Non-pigmented ciliary epithelial cell (primary cell): ENCODE measurements at regions not wholly inside any gene's neighbourhood (a gene's known extent, or its start where the extent isn't known, plus 50 kb on each side); places are given as distances from the start of the nearest gene placed in this dataset.

Experiments used
- DNase-seq: peaks from one replicate; pipeline ENCODE4 v3.0.0-alpha.2; 2010; ENCODE audit warnings: low read depth

DNA sequence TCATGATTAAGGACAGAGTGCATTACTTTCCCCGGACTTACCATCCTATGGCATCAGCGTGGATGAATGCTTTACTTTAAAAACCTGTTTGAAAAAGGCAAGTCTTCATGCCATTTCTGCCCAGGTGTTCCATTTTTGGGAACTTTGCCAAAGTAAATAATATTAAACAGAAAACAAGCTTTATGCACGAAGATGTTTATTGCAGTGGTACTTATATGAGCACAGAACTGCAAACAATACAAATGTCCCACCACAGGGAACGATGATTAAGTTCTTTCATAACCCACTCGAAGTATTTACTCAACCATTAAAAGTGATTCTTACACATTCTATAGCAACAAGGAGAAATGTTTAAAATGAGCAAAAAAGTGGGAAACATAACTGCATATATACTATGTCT lies 109.7 kb upstream of the GDF10 start:
- DNase-seq: no peak

- no peak for DNase-seq
Measured at GRCh38 chr10:47190802-47191450, 109.1 kb upstream of the GDF10 start.

DNA sequence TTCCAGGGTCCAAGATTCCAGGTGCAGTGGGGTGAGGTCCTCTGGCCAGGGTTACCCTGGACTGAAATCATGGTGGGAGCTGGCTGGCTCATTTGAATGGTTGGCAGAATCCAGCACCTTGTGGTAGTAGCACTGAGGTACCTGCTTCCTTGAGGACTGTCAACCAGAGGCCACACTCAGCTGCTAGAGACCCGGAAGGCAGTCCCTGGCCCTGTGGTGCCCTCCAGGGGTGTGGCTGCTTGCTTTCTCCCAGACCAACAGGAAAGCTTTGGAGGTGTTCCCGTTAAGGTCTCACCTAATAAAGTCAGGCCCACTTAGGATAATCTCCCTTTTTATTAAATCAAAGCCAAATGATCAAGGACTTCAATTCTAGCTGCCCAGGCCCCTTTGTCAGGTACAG lies 107.7 kb upstream of the GDF10 start:
- DNase-seq: no peak

DNA sequence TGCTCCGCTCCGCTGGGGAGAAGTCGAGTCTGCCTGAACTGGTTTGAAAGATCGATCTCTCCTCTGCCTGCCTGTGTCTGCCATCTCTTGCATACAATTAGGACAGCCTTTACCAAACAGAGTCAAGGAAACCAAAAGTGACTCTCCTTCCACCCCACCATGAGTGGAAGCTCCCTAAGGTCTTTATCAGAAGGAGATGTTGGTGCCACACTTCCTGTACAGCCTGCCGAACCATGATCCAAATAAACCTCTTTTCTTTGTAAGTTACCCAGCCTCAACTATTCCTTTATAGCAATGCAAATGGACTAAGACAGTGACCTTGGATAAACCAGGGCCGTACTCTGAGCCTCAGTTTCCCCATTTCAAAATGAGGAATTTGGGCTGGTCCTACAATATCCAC lies 106.3 kb upstream of the GDF10 start:
- no peak for DNase-seq

- no peak for DNase-seq
Measured at GRCh38 chr10:47195274-47195885, 104.6 kb upstream of the GDF10 start.

DNA sequence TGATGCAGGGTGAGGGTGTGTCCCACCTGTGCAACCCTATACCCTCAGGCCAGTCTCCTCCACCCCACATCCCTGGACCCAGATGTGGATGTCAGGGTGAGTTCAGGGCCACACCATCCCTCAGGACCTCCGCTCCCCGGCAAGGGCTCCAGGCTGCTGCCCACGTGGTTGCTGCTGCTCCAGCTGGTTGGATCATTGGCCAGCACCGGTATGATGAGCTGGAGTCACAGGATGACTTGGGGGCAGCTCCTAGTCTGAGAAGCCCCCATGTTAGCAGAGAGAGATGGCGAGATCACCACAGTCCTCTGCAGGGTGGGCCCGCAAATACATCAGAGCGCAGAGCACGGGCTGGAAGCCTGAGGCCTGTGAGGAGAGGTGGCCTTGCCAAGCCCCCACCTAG lies 103.3 kb upstream of the GDF10 start:
- DNase-seq: no peak

DNA sequence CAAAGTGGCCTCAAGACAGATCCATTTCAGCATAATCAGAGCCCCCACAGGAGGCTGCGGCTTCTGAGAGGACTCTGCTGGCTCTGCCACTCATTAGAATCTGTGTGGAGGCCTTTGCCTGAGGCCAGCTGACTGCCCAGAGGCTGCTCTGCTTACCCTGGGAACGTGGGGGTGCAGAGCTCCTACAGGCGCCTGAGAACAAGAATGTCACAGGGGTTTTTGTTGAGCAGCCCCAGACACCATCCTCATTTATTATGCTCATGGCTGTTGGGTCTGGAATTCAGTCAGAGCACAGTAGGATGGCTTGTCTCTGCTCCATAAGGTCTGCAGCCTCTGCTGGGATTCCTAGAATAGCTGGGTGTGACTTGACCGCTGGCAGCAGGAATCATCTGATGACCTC lies 101.8 kb upstream of the GDF10 start:
- DNase-seq: no peak

- no peak for DNase-seq
Measured at GRCh38 chr10:47205192-47205591, 94.8 kb upstream of the GDF10 start.

DNA sequence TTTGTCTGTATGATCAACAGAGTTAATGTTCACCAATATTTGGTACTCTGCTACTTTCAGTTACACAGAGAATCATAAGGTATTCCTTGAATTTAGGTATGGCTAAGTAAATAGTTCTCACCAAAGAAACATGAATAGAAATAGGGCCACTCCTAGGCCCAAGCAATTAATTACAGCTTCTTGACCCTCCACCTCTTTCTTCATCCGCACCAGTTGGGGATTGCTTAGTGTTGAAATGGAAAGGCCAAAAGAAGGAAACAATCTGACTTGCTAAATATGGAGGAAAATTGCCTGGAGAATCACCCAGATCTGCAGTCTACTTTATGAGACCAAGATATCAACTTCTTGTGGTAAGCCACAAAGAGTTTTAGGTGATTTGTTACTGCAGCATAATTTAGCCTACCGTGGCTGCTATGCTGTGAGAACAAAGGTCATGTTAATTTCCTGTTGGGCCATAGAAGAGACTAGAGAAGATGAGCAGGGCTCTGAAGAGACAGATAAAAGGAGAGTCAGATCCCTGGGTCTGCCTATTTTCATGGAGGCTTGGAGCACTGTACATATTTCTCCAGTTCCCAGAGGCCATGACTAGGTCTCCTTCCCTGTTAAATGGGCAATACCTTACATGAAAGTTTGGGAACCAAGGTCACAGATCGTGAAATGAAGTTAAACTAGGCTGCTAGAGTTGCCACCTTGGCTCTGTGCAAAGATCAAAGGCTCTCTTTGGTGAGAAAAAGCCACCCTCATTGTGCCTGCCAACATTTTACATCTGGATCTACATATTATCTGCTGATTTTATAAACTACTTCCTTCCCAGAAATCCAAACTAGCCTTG lies 93.3 kb upstream of the GDF10 start:
- no peak for DNase-seq

DNA sequence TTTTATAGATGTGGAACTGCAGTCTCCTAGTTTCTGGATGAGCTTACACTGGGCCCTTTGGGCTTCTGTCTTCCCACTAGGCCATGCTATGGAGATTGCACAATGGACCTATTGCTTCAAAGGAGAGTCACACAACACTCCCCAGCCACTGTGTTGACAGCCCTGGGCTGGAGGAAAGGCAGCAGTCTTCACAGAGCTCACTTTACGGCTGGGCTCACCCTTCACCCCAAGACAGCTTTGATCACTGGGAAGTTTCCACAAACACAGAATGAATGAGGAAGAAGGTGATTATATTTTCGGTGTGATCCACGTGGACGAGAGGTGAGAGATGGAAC lies 92.7 kb upstream of the GDF10 start:
- DNase-seq: no peak

GRCh38 chr10:47207894-47208469 lies 92.0 kb upstream of the GDF10 start:
- no peak for DNase-seq

DNA sequence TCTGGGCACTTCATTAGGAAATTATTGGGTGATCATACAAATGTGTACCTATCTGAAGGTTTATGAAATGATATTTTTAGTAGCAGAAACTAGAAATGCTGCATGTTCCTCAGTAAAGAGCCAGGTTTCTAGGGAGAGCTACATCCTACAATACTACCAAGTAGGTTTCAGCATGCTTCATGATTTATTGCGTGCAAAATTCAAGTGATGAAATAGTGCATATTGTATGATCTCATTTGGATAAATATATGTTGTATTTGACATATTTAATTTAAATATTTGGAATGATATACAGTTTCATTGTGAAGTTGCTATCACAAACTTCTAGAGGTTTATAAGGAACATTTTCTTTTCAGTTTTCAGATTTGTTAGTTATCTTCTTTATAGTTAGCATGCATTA lies 90.5 kb upstream of the GDF10 start:
- no peak for DNase-seq

DNA sequence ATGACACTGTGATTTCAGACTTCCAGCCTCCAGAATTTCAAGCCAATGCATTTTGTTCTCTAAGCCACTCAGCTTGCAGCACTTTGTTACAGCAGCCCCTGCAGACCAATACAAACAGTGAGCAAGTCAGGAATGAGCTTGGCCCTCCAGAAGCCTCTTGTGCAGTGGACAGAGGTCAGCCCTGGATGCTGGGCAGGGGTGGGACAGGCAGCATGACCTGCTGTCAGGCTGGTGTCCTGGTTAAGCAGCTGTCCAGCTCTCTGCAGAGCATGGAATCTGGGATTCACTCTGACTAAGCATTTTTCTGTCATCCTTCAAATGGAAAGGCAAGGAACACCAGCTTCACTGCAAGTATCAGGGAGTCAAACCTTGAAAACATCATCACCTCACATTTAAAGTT lies 85.5 kb upstream of the GDF10 start:
- no peak for DNase-seq

DNA sequence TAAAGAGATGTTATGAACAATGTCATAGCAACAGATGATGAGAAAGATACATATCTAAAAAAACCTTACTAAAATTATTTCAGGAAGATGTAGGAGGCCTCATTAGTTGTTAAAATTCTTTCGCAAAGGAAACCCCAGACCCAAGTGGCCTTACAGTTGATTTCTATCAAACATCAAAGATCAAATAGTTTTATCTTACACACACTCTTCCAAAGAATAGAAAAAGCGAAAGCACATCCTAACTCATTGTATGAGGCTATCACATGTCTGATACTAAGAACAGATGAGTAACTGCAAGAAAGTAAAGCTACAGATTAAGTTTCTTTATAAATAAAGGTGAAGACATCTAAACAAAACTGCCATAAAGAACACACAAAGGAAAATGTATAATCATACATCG lies 82.9 kb upstream of the GDF10 start:
- DNase-seq: no peak

GRCh38 chr10:47218803-47219202 lies 81.2 kb upstream of the GDF10 start:
- no peak for DNase-seq

DNA sequence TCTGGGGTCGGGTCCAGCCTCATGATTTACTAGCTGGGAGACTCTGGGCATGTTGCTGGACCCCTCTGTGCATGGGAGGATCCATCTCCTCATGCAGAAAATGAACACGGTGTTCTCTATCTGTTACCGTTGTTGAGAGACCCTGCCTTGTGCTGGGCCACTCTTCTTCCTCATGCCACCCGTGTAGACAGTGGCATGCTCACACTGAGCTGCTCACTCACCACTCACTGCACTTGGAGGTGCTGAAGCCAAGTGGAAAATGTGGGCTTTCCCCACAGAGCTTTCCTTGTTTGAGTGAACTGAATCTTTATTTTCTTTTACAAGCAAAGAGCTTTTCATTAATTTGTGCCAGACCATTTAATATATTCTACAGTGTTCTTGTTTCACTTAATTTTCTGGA lies 77.5 kb upstream of the GDF10 start:
- DNase-seq: no peak

- DNase-seq: no peak
Measured at GRCh38 chr10:47223236-47223635, 76.8 kb upstream of the GDF10 start.

DNA sequence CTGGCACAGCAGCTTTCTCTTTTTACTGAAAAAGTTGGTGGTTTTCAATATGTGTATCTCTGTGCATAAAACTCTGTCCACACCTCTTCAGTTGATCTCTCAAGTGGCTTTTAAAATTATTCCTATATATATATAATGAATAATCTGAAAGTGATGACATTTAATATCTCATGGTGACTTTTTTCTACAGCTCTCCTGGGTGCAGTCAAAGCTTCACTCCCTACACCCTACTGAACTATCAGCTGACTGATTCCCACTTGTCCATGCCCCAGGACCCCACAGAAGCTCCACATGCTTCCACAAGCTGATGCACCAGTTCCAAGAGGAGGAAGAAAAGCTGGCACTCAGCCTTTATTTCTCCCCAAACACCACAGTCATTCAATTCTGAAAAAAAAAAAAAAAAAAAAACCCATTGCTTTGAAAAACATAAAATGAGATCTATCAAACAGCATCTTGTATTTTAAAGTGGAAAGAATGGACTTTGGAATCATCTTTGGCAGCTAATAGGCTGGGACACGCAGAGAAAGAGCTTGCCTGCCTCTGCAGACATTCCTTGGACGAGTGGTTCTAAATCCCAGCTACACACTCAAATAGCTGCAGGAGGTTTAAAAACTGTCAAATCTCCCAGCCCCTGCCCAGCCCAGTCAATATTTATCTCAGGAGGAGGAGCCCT lies 75.3 kb upstream of the GDF10 start:
- no peak for DNase-seq

DNA sequence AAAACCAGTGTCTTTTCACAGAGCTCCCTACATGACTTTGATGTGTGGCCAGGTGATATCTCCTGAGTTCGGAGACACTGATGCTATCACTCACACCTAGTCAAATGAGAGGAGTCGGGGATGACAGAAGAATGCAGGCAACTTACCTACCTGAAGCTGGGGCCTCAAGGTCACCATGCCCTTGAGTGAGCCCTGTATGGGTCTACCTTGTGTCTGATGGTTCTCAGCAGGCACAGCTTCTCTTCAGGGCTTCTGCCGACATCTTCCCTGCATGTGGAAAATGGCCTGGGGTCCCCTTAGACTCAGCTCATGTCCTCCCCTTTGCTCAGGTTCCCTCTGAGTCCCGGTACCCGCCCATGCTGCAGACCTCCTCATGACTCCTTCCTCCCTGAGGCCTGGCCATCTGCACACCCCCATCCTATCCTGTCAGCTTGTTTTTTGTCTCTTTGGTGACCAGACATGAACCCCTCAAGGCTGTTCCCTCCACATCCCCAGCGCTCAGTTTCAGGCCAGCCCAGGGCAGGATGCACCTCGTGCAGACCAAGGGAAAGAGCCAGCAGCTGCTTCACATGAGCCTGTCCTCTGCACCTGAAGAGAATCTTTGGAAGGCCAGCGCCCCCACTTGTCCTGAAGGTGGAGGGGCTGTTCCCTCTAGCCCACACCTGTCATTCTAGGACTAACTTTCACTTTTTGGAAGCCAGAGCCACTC lies 74.6 kb upstream of the GDF10 start:
- no peak for DNase-seq

- DNase-seq: no peak
Measured at GRCh38 chr10:47225928-47226645, 73.9 kb upstream of the GDF10 start.

GRCh38 chr10:47230482-47230881 lies 69.5 kb upstream of the GDF10 start:
- no peak for DNase-seq
